GM12865 (cell line): ENCODE measurements at regions not wholly inside any gene's neighbourhood (a gene's known extent, or its start where the extent isn't known, plus 50 kb on each side); places are given as distances from the start of the nearest gene placed in this dataset.

Source experiments
- DNase-seq: peaks from one replicate; pipeline ENCODE4 v3.0.0; 2010; ENCODE audit warnings: low read depth
- H3K4me3 ChIP-seq: 2 replicates; pipeline ENCODE4 v1.5.1; 2011; ENCODE audit warnings: mild to moderate bottlenecking, low read depth, low read length, control low read depth
- CTCF ChIP-seq: IDR thresholded peaks from 2 replicates; pipeline ENCODE4 v1.5.1; 2011; ENCODE audit warnings: low read length, control low read depth, low read depth, inconsistent platforms; ENCODE audit not compliant: insufficient read depth; ENCODE audit errors: missing control alignments

- no peak for DNase-seq
- no peak for TF ChIP-seq CTCF
- no peak overlapping the region for H3K4me3 ChIP-seq
Observed at GRCh38 chrX:39150220-39150619, 349.0 kb downstream of the MID1IP1 start.

GRCh38 chrX:39150621-39151020 is 349.4 kb downstream of the MID1IP1 start:
- no peak for DNase-seq
- TF ChIP-seq CTCF, result no peak
- no peak overlapping the region for H3K4me3 ChIP-seq

- peak; percentile 58 for TF ChIP-seq CTCF
- peak; percentile 40 for DNase-seq
- no peak overlapping the region for H3K4me3 ChIP-seq
Observed at GRCh38 chrX:39152106-39152649, 350.9 kb downstream of the MID1IP1 start.

GRCh38 chrX:39156051-39156450 is 354.8 kb downstream of the MID1IP1 start:
- no peak for DNase-seq

GRCh38 chrX:39157006-39157405 is 355.7 kb downstream of the MID1IP1 start:
- no peak for TF ChIP-seq CTCF
- no peak overlapping the region for H3K4me3 ChIP-seq
- DNase-seq, result no peak

More at GRCh38 chrX:39156051-39156450, 354.8 kb downstream of the MID1IP1 start:
- no peak for TF ChIP-seq CTCF
- H3K4me3 ChIP-seq, result no peak overlapping the region

GRCh38 chrX:39157796-39158195 is 356.5 kb downstream of the MID1IP1 start:
- DNase-seq, result no peak
- no peak for TF ChIP-seq CTCF
- no peak overlapping the region for H3K4me3 ChIP-seq
